SHP77 treated with DMSO at 0.1 percent for 48 hours (cell line): ENCODE measurements at regions not wholly inside any gene's neighbourhood (a gene's known extent, or its start where the extent isn't known, plus 50 kb on each side); places are given as distances from the start of the nearest gene placed in this dataset.

ENCODE experiments used
- DNase-seq: peaks from one replicate; lab custom pipeline; 2025; lab: John Stamatoyannopoulos, UW

GRCh38 chr18:28712796-28713425, 536.0 kb upstream of the CDH2 start:
- no peak for DNase-seq

DNA sequence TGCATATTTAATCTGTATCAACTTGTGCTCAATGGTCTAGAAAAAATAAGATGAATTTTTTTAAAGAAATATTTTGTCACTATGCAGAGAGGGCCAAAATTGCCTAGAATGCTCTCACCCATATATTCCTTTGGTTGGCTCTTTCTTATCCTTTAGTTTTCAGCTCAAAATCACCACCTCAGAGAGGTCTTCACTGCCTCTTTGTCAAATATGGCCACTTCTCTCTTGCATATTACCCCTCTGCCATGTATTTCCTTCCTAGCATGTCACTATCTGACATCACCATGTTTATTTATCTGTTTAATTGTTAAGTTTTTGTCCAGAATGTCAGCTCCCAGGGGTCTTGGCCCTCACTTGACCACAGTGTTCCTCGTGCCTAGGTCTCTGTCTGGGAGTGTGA, 535.2 kb upstream of the CDH2 start:
- no peak for DNase-seq

- DNase-seq = no peak
Measured at GRCh38 chr18:28711096-28711495, 534.2 kb upstream of the CDH2 start.

GRCh38 chr18:28707006-28707405, 530.1 kb upstream of the CDH2 start:
- no peak for DNase-seq

DNA sequence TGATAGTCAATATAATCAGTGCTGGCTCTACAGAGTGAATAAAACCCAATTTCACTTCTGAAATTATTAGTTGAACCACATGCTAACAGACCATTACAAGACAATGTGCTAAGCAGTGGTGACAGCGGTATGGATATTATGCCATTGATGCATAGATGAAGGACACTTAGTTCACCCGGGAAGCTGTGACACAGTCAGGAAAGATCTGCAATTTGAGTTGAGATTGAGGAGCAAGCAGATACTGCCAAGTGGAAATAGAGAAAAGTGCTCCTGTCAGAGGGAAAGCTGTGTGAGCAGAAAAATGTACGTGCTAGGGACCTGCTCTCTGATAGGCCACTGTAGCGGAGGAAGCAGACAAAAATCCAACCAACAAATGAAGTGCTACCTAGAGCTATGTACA, 529.5 kb upstream of the CDH2 start:
- no peak for DNase-seq

- no peak for DNase-seq
Measured at GRCh38 chr18:28705482-28705881, 528.6 kb upstream of the CDH2 start.

DNA sequence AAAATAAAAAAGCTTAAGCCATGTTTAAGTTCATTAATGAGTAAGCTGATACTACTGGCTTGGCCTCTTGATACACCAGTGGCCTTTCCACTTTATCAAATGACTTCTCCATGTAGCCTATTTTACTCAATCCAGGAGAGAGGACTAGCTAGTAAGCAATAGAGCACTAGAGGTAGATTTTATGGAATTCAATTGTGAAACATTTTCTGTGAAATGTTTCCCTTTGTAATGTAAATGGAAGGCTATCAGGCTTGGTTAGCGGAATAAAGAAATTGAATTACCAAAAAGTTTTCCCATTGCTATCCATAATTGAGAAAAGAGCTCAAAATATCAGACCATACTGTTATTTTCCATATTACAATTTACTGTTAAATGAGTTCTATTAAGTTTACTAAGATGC, 515.4 kb upstream of the CDH2 start:
- no peak for DNase-seq

GRCh38 chr18:28691496-28691840, 514.5 kb upstream of the CDH2 start:
- no peak for DNase-seq

- no peak for DNase-seq
Measured at GRCh38 chr18:28690836-28691495, 514.0 kb upstream of the CDH2 start.

DNA sequence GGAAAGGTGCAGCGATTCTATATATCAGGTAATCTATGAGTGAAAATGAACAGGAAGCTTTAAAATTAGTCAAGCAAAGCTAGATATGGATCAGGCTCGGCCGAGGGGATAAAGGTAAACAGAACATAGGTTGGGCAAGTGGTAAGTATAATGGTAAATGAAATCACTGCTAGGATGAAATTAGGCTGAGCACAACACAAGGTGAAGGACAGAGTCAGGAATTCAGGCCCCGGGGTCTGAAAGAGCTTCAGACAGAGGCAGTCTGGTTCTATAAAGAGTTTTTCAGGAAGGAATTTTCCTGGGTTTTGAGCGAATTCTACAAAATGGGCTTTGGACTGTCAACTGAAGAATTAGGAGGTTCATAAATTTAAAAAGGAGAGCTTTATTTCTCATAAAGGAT, 513.2 kb upstream of the CDH2 start:
- DNase-seq = no peak

- DNase-seq = no peak
Measured at GRCh38 chr18:28689588-28689987, 512.7 kb upstream of the CDH2 start.

DNA sequence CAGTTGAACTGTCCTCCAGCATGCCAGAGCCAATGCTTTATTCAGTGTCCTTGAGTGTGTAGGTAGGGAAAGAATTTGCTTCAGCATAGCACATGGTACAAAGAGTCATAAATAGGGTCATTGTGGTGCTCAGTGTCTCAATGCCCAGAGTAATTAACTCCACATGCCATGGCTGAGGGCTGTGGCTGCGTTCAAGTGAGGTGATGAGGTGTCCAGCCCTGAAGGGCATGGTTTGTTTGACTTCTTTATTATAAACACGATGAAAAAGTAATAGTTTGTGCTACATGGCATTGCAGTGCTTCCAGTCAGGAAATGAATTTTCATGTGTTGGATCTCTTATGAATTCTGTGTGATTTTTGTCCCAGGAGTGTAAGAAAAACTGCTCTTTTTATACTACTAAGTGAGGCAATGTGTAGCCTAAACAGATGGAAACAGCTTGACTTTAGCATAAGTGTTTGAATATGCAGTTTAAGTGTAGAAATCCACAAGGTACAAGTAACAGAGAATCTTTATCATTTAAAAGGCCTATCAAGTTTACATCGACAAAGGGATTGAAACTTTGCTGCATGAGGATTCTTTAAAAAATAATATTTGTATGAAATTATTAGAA, 507.9 kb upstream of the CDH2 start:
- no peak for DNase-seq

DNA sequence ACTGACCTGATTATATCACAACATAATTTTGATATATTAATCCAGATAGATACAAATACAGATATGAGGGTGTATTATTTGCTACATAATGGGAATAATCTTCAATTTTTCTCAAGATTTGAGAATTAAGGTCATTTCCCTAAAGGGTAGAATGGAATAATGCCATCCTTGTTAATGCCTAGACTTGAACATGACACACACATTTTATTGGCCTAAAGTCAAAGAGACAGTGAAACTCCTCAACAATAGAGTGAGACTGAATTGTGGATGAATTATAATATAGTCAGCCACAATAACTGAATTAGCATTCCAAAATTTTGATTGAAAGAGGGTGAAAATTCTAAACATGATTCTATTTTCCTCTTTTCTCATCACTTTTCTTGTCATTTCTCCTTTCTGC, 506.0 kb upstream of the CDH2 start:
- DNase-seq = no peak

- no peak for DNase-seq
Measured at GRCh38 chr18:28669165-28669564, 492.2 kb upstream of the CDH2 start.

GRCh38 chr18:28666216-28666615, 489.3 kb upstream of the CDH2 start:
- DNase-seq = no peak

GRCh38 chr18:28657961-28658360, 481.0 kb upstream of the CDH2 start:
- no peak for DNase-seq

GRCh38 chr18:28652654-28653053, 475.7 kb upstream of the CDH2 start:
- DNase-seq = no peak

GRCh38 chr18:28651298-28651697, 474.4 kb upstream of the CDH2 start:
- no peak for DNase-seq

GRCh38 chr18:28650860-28651259, 473.9 kb upstream of the CDH2 start:
- DNase-seq = no peak

- no peak for DNase-seq
Measured at GRCh38 chr18:28647961-28648360, 471.0 kb upstream of the CDH2 start.

- no peak for DNase-seq
Measured at GRCh38 chr18:28637897-28638296, 461.0 kb upstream of the CDH2 start.

GRCh38 chr18:28635530-28635929, 458.6 kb upstream of the CDH2 start:
- no peak for DNase-seq

DNA sequence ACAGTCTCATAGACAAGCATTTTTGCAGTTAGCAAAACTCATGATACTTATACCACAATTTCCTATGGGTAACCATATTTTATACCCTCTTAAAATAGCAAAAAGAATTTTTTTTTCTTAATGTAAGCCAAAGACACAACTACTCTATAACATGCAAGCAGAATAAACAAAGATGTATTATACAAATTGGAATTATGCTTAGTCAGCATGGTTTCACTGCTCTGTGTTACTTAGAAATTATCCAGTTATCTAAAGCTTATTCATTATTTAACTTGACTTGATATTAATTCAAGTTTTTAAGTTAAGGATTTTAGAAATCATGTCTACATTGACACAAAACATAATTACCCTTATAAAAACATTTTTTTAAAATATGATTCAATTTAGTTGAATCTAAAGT, 449.8 kb upstream of the CDH2 start:
- DNase-seq = no peak

GRCh38 chr18:28607991-28608390, 431.1 kb upstream of the CDH2 start:
- no peak for DNase-seq
